Suprapubic skin (tissue), 4 donors: ENCODE measurements at regions not wholly inside any gene's neighbourhood (a gene's known extent, or its start where the extent isn't known, plus 50 kb on each side); places are given as distances from the start of the nearest gene placed in this dataset.

Source experiments
- DNase-seq, 2 donors: peaks; one replicate each; pipeline ENCODE4 v3.0.0-alpha.2; 2019; ENCODE audit warnings: low spot score in 2 of 2
- H3K27ac ChIP-seq: fragments of 200-600 bp; sonication (generic); one replicate; pipeline ENCODE4 v1.5.1; 2019
- H3K27me3 ChIP-seq: fragments of 200-600 bp; sonication (generic); one replicate; pipeline ENCODE4 v1.5.1; 2019
- H3K36me3 ChIP-seq: fragments of 200-600 bp; sonication (generic); one replicate; pipeline ENCODE4 v1.5.1; 2019
- H3K4me1 ChIP-seq: fragments of 200-600 bp; sonication (generic); one replicate; pipeline ENCODE4 v1.5.1; 2019
- H3K4me3 ChIP-seq: fragments of 200-600 bp; sonication (generic); one replicate; pipeline ENCODE4 v1.5.1; 2019; ENCODE audit warnings: mild to moderate bottlenecking
- H3K9me3 ChIP-seq: fragments of 200-600 bp; sonication (generic); one replicate; pipeline ENCODE4 v1.5.1; 2019
- CTCF ChIP-seq, 2 donors: fragments of 200-600 bp in 1 of 2; fragments of 450-650 bp in 1 of 2; sonication (generic) in 1 of 2; IDR thresholded peaks; one replicate each; pipeline ENCODE4 v1.5.1; 2016 to 2019; ENCODE audit warnings: antibody characterized with exemption in 2 of 2, mild to moderate bottlenecking in 1 of 2, moderate library complexity in 1 of 2
- EP300 ChIP-seq: sonication (generic); formaldehyde crosslinking; IDR thresholded peaks from one replicate; pipeline ENCODE4 v1.6.1; 2017; ENCODE audit warnings: antibody characterized with exemption
- POLR2A ChIP-seq, 2 donors: fragments of 450-650 bp; IDR thresholded peaks; one replicate each; pipeline ENCODE4 v1.6.1; 2017; ENCODE audit warnings: antibody characterized with exemption in 2 of 2, mild to moderate bottlenecking in 2 of 2, moderate library complexity in 2 of 2
- POLR2AphosphoS5 ChIP-seq, 3 donors: sonication (generic); formaldehyde crosslinking; IDR thresholded peaks; one replicate each; pipeline ENCODE4 v1.6.1; 2017; ENCODE audit warnings: antibody characterized with exemption in 3 of 3
- WGBS: methylation state at CpG from one replicate; pipeline ENCODE4 v1.1.5; 2018; 5-methylcytosine and 5-hydroxymethylcytosine counted together

GRCh38 chr1:79375352-79375751, 368.8 kb upstream of the ADGRL4 start:
- H3K27me3 ChIP-seq: no peaks in the 10 kb centered on the region
- no peaks in the 10 kb centered on the region for H3K9me3 ChIP-seq
- H3K4me3 ChIP-seq: no peak overlapping the region
- 29% methylated on average over 1 of the region's 1 CpG for WGBS
- no peak overlapping the region for H3K27ac ChIP-seq
- H3K4me1 ChIP-seq: no peaks in the 10 kb centered on the region
- no peak for TF ChIP-seq CTCF (IDR thresholded peaks at IDR 0.05)
- no peak for DNase-seq
- H3K36me3 ChIP-seq: no peaks in the 10 kb centered on the region

- 46% methylated on average over 1 of the region's 1 CpG for WGBS
- H3K9me3 ChIP-seq: no peaks in the 10 kb centered on the region
- no peak for DNase-seq
- no peak overlapping the region for H3K27ac ChIP-seq
- no peaks in the 10 kb centered on the region for H3K4me1 ChIP-seq
- H3K4me3 ChIP-seq: no peak overlapping the region
- H3K36me3 ChIP-seq: no peaks in the 10 kb centered on the region
- no peaks in the 10 kb centered on the region for H3K27me3 ChIP-seq
- no peak for TF ChIP-seq POLR2AphosphoS5 (IDR thresholded peaks at IDR 0.05)
- no peak for TF ChIP-seq EP300
- no peak for TF ChIP-seq CTCF (IDR thresholded peaks at IDR 0.05)
- no peak for TF ChIP-seq POLR2A (IDR thresholded peaks at IDR 0.05)
Measured at GRCh38 chr1:79374397-79374796, 367.9 kb upstream of the ADGRL4 start.

GRCh38 chr1:79373481-79374125, 367.1 kb upstream of the ADGRL4 start:
- no peak overlapping the region for H3K4me3 ChIP-seq
- no peaks in the 10 kb centered on the region for H3K4me1 ChIP-seq
- H3K9me3 ChIP-seq: no peaks in the 10 kb centered on the region
- H3K27me3 ChIP-seq: no peaks in the 10 kb centered on the region
- no peak overlapping the region for H3K27ac ChIP-seq
- WGBS: 33% methylated on average over 2 of the region's 2 CpGs
- H3K36me3 ChIP-seq: no peaks in the 10 kb centered on the region
- no peak for TF ChIP-seq CTCF (IDR thresholded peaks at IDR 0.05)
- no peak for TF ChIP-seq EP300
- TF ChIP-seq POLR2A (IDR thresholded peaks at IDR 0.05): no peak
- no peak for TF ChIP-seq POLR2AphosphoS5 (IDR thresholded peaks at IDR 0.05)
- DNase-seq: no peak

GRCh38 chr1:79371802-79372201, 365.3 kb upstream of the ADGRL4 start:
- Histone ChIP-seq H3K4me1 (no peaks in the 10 kb centered on the region), H3K9me3 (no peaks in the 10 kb centered on the region)
- TF ChIP-seq EP300 (no peak), POLR2A (IDR thresholded peaks at IDR 0.05) (no peak), POLR2AphosphoS5 (IDR thresholded peaks at IDR 0.05) (no peak), CTCF (IDR thresholded peaks at IDR 0.05) (no peak)

GRCh38 chr1:79369091-79369490, 362.6 kb upstream of the ADGRL4 start:
- DNase-seq: no peak
- 68% methylated on average over 3 of the region's 3 CpGs for WGBS
- Histone ChIP-seq H3K9me3 (no peaks in the 10 kb centered on the region), H3K4me3 (no peak overlapping the region), H3K36me3 (no peaks in the 10 kb centered on the region), H3K27me3 (no peaks in the 10 kb centered on the region), H3K4me1 (no peaks in the 10 kb centered on the region), H3K27ac (no peak overlapping the region)
- TF ChIP-seq CTCF (IDR thresholded peaks at IDR 0.05) (no peak), POLR2AphosphoS5 (IDR thresholded peaks at IDR 0.05) (no peak), EP300 (no peak), POLR2A (IDR thresholded peaks at IDR 0.05) (no peak)

More at GRCh38 chr1:79371802-79372201, 365.3 kb upstream of the ADGRL4 start:
- Histone ChIP-seq H3K27ac (no peak overlapping the region), H3K4me3 (no peak overlapping the region), H3K27me3 (no peaks in the 10 kb centered on the region), H3K36me3 (no peaks in the 10 kb centered on the region)
- DNase-seq: no peak
- WGBS: 82% methylated on average over 1 of the region's 1 CpG
